GM12873 (cell line): ENCODE measurements at regions not wholly inside any gene's neighbourhood (a gene's known extent, or its start where the extent isn't known, plus 50 kb on each side); places are given as distances from the start of the nearest gene placed in this dataset.

ENCODE experiments used
- CTCF ChIP-seq: IDR thresholded peaks from 2 replicates; pipeline ENCODE4 v1.5.1; 2012; ENCODE audit warnings: low read depth, mild to moderate bottlenecking, moderate library complexity, low read length, control low read depth; ENCODE audit not compliant: insufficient read depth; ENCODE audit errors: missing control alignments

GRCh38 chr17:72511874-72512273, 391.1 kb downstream of the SOX9 start:
- no peak for TF ChIP-seq CTCF

- no peak for TF ChIP-seq CTCF
Observed at GRCh38 chr17:72512649-72513556, 392.1 kb downstream of the SOX9 start.

- no peak for TF ChIP-seq CTCF
Observed at GRCh38 chr17:72514321-72514861, 393.6 kb downstream of the SOX9 start.

GRCh38 chr17:72514891-72515290, 394.1 kb downstream of the SOX9 start:
- no peak for TF ChIP-seq CTCF

GRCh38 chr17:72515291-72516065, 394.7 kb downstream of the SOX9 start:
- no peak for TF ChIP-seq CTCF

- TF ChIP-seq CTCF = no peak
Observed at GRCh38 chr17:72516772-72517399, 396.1 kb downstream of the SOX9 start.
